ENCODE measurements at regions not wholly inside any gene's neighbourhood (a gene's known extent, or its start where the extent isn't known, plus 50 kb on each side); places are given as distances from the start of the nearest gene placed in this dataset.

DNA sequence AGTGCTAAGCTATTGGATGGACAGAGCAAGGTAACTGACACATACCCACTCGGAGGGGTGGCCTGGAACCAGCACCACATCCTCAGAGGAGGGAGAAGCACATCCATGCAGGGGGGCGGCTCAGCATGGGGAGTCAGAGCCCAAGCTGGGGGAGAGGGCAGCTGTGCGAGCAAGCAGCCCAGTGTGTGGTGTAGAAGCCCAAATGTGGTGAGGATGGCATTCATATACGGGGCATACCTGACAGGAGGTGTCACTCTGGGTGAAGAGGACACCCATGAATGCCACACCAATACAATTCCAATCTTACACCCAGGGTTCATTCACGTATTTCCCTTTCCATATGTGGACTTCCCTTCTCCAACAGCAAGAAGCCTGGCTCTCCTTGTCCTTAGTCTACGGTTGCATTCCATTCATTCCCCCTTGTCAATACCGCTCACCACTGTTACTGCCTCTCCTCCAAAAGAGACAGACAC lies 58.7 kb upstream of the ACAN start:
- no peak for DNase-seq (ENCODE audit: low spot score)

DNA sequence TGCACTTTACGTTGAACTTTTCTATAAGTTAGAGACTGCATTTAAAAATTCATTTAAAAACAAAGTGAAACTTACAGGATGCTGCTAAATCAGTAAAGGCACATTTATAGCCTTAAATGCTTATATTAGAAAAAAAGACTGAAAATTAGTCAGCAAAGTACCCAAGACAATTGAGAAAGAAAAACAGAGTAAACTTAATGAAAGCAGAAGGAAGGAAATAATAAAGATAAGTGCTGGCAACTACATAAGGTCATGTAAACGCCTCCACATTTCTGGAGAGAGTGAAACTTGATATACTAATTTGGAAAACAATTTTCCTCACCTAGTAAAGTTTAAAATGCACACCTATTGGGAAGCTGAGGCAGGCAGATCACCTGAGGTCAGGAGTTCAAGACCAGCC lies 58.2 kb upstream of the ACAN start:
- no peak for DNase-seq (ENCODE audit: low spot score)

DNA sequence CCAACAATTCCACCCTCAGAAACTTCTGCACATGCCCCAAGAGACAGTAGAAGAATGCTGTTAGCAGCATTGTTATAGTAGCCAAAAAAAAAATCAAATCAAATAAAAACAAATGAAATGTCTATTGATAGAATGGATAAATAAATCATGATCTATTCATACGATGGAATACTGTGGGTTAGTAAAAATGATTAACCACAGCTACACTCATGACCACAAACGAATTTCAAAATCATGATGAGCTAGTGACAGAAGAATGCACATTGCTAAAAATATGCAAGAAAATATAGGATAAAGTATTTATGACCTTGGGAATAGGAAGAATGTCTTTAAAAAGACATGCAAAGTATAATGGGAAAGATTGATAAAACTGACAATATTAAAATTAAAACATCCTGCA lies 57.5 kb upstream of the ACAN start:
- DNase-seq (ENCODE audit: low spot score), result no peak

DNA sequence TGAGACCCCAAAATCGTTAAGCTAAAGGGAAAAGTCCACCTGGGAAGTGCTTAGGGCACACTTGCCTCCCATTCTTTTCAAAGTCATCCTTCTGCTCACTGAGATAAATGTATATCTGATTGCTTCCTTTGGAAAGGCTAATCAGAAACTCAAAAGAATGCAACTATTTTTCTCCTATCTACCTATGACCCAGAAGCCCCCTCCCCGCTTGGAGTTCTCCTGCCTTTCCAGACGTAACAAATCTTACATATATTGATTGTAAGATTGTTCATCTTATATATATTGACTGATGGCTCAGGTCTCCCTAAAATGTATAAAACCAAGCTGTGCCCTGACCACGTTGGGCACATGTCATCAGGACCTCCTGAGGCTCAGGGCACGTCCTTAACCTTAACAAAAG lies 56.8 kb upstream of the ACAN start:
- DNase-seq (ENCODE audit: low spot score), result no peak

DNA sequence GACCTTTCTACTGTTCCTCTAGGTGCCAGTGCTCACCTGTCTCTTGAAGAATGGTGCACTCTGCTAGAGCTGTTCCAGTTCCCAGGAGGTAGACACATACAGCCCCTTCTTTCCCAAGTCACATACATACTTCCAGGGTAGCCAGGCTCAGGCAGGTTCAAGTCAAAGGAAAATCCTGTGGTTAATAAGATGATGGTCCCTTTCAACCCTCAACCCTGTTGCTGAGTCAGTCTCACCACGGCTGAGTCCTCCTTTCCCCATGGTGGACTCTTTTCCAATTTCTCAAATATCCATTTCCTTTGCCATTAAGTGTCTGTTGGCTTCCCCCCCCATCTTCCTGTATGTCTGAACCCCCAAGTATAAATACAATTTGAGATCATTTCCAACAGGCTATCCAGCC lies 56.1 kb upstream of the ACAN start:
- no peak for DNase-seq (ENCODE audit: low spot score)

DNA sequence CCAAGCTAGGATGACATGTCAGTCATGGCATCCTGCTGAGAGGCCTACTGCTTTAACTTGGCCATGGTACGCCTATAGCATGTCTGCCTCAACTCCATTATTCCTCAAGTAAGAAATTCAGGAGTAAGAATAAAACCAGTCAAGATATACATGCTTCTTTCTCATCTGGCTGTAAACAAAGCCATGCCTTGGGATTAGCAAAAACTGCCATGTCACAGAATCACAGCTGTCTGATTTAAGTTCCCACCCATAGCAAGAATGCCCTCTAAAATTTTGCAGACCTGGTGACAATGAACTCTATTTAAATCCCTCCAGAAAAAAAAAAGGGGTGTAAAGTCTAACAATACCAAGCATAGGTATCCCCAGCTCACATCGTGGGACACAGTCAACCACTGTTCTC lies 55.6 kb upstream of the ACAN start:
- no peak for DNase-seq (ENCODE audit: low spot score)

DNA sequence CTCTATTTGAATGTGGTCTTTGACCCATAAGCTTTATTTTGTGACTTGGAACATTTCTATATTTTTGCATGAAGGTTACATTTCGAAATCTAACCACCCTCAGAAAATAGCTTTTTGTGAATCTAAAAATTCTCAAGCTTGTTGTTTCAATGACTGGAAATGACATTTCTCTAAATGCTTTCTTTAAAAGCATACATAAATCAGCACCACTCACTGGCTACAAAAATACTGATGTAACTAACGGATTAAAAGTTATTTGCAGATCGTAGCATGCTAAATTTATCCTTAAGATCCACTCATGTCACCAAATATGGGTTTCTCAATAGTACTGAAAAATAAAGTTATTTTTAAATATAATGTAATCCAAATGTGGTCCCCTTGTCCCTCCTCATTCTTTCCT lies 55.2 kb upstream of the ACAN start:
- DNase-seq (ENCODE audit: low spot score), result no peak

DNA sequence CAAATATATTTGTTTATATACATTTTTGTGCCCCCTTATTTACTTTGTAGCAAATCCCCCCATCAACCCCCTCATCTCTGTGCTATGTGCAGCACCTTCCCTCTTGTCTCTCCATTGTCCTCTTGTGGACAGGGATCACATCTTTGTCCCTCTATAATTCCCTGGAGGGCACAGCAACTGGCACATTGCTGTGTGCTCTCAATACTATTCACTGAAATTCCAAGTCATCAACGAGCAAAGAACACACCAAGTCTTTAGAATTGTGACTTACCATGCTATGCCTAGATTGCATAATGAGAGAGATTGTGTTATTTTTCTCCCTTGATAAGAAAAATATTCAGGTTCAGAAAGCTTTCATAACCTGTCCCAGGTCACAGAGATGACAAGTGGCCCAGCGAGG lies 54.6 kb upstream of the ACAN start:
- no peak for DNase-seq (ENCODE audit: low spot score)

DNA sequence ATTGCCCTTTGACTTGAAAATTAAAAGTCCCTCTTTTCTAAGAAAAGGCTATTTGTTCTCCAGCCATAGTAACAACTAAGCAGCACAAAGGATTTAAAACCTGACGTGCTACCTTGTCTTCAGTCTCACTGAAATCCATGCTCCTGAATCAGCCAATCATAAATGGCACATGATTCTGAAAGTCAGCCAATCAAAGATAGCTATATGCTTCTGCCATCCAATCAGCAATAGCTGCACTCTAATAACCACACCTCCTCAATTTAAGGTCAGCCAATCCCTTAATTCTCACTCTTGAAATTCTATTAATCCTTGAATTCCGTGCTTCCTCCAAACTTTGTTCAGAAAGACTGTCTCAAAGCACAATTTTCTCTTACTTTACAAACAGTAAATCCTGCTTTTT lies 53.5 kb upstream of the ACAN start:
- DNase-seq (ENCODE audit: low spot score), result peak; percentile 51

DNA sequence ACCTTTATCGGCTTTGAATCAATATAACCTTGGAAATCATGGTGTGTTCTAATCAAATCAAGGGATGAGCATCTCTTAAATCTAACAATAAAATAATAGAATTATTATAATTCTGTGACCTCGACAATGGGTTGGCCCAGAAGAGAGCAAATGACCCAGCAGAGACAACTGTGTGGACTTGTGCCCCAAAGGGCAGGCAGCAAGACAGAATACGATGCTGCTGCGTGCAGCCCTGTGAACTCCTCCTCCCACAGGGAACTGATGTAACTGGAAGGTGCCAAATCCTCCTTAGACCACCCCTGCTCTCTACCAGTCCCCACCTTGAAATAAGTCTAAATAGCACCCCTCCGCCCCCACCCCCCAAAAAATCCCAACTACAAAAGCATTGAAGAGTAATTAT lies 50.7 kb upstream of the ACAN start:
- no peak for DNase-seq (ENCODE audit: low spot score)

DNA sequence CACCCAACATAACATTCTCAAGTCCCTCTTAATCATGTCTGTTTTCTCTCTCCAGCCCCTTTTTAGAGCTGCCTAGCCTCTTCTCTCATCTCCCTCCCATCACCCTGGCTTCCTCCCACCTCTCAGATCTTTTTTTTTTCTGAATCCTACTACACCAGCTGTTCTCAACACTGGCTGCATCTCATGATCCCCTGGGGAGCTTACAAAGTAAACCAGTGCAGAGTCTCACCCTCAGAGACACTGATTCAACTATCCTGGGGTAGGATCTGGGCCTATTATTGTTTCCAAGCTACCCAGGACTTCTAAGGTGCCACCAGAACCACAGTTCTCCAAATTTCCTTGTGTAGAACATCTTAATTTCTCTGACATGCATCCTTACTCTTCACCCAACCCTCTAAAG lies 50.3 kb upstream of the ACAN start:
- no peak for DNase-seq (ENCODE audit: low spot score)
